GM12878 (cell line): ENCODE measurements at regions not wholly inside any gene's neighbourhood (a gene's known extent, or its start where the extent isn't known, plus 50 kb on each side); places are given as distances from the start of the nearest gene placed in this dataset.

ENCODE experiments used
- ATAC-seq: fragments of 200-7000 bp; cut with Tn5 transposase; 3 replicates; pipeline ENCODE4 v1.9.1; 2020; ENCODE audit warnings: mild to moderate bottlenecking, moderate library complexity
- BruUV-seq: library from RNA; stranded (reverse); fragments of 400-500 nt; replicated peaks from 2 replicates; lab custom pipeline; 2021; lab: Mats Ljungman, UMichigan
- CTCF ChIA-PET: fragments of 300-600 bp; sonication (Branson Sonifier 250); formaldehyde crosslinking; extraction: SDS; loops from one replicate; lab custom pipeline; 2021; ENCODE audit warnings: inconsistent platforms; lab: Yijun Ruan, JAX
- POLR2A ChIA-PET: fragments of 350-600 bp; formaldehyde crosslinking; extraction: SDS; loops from one replicate; lab custom pipeline; 2021; ENCODE audit warnings: inconsistent platforms; lab: Charles Lee
- RAD21 ChIA-PET: fragments of 300-600 bp; sonication (Branson Sonifier 250); formaldehyde crosslinking; loops from one replicate; lab custom pipeline; 2023; ENCODE audit warnings: antibody characterized with exemption; ENCODE audit not compliant: unreplicated experiment; lab: Charles Lee
- SMC1A ChIA-PET: fragments of 300-600 bp; sonication (Branson Sonifier 250); formaldehyde crosslinking; loops from one replicate; lab custom pipeline; 2023; ENCODE audit not compliant: unreplicated experiment, uncharacterized antibody; lab: Charles Lee
- DNase-seq: peaks from one replicate; pipeline ENCODE4 v3.0.0-alpha.2; 2011; ENCODE audit warnings: low read depth, low spot score
- FAIRE-seq: peaks from 3 replicates; lab custom pipeline; 2011; peaks lifted over from hg19 to GRCh38; lab: Jason Lieb, UNC
- H2AFZ ChIP-seq: 2 replicates; pipeline ENCODE4 v1.6.0; 2011; ENCODE audit warnings: low read depth, low read length, control low read depth; ENCODE audit not compliant: control insufficient read depth
- H3K27ac ChIP-seq: 2 replicates; pipeline ENCODE4 v1.5.1; 2011; ENCODE audit warnings: control low read depth; ENCODE audit not compliant: control insufficient read depth, insufficient read depth
- H3K27me3 ChIP-seq, 2 experiments: replicated peaks in 1 of 2; 2 replicates each; pipeline versions ENCODE4 v1.6.0 to v1.6.1; 2011; ENCODE audit warnings: low read length in 1 of 2; ENCODE audit not compliant: control insufficient read depth in 2 of 2, insufficient read depth in 2 of 2
- H3K36me3 ChIP-seq, 2 experiments: 2 replicates each; pipeline ENCODE4 v1.5.1; 2011; ENCODE audit warnings: low read length in 1 of 2; ENCODE audit not compliant: control insufficient read depth in 2 of 2, insufficient read depth in 2 of 2
- H3K4me1 ChIP-seq: 2 replicates; pipeline ENCODE4 v1.6.1; 2011; ENCODE audit warnings: mild to moderate bottlenecking, low read length, moderate library complexity, mixed read lengths; ENCODE audit not compliant: control insufficient read depth, insufficient read depth
- H3K4me2 ChIP-seq: 2 replicates; pipeline ENCODE4 v1.6.0; 2011; ENCODE audit warnings: control low read depth; ENCODE audit not compliant: control insufficient read depth, insufficient read depth
- H3K4me3 ChIP-seq: fragments of 200-600 bp; sonication (generic); 2 replicates; pipeline ENCODE4 v1.5.1; 2016
- H3K79me2 ChIP-seq: 2 replicates; pipeline ENCODE4 v1.6.0; 2011; ENCODE audit warnings: low read length; ENCODE audit not compliant: control insufficient read depth, insufficient read depth
- H3K9ac ChIP-seq: 2 replicates; pipeline ENCODE4 v1.8.0; 2011; ENCODE audit warnings: low read length, control low read depth, mixed read lengths; ENCODE audit not compliant: control insufficient read depth, insufficient read depth
- H3K9me3 ChIP-seq: replicated peaks from 3 replicates; pipeline ENCODE4 v1.5.1; 2011; ENCODE audit warnings: mild to moderate bottlenecking, low read length; ENCODE audit not compliant: control insufficient read depth, insufficient read depth
- H4K20me1 ChIP-seq: 2 replicates; pipeline ENCODE4 v1.6.0; 2011; ENCODE audit not compliant: control insufficient read depth, insufficient read depth
- CEBPB ChIP-seq, 2 experiments: fragments of 150-350 bp in 1 of 2; IDR thresholded peaks; 2 replicates each; pipeline ENCODE4 v1.6.1; 2012 to 2014; ENCODE audit warnings: low read depth in 2 of 2, low read length in 2 of 2, borderline replicate concordance in 1 of 2, inconsistent platforms in 1 of 2
- HDGF ChIP-seq: fragments of 450-650 bp; IDR thresholded peaks from 2 replicates; pipeline ENCODE4 v1.6.1; 2016; ENCODE audit warnings: antibody characterized with exemption
- IRF4 ChIP-seq: IDR thresholded peaks from 2 replicates; pipeline ENCODE4 v1.6.1; 2011; ENCODE audit warnings: low read depth, low read length
- LARP7 ChIP-seq: fragments of 450-650 bp; IDR thresholded peaks from 2 replicates; pipeline ENCODE4 v1.6.1; 2017; ENCODE audit warnings: mild to moderate bottlenecking
- PML ChIP-seq: IDR thresholded peaks from 2 replicates; pipeline ENCODE4 v1.6.1; 2012; ENCODE audit warnings: low read length, inconsistent platforms
- ZBED1 ChIP-seq: IDR thresholded peaks from 2 replicates; pipeline ENCODE4 v1.6.1; 2016; ENCODE audit warnings: borderline replicate concordance
- WGBS: methylation state at CpG from one replicate; pipeline ENCODE4 v1.1.6; 2016; ENCODE audit warnings: low lambda C conversion rate; ENCODE audit not compliant: insufficient replicate concordance, insufficient coverage; ENCODE audit errors: missing lambda C conversion rate; 5-methylcytosine and 5-hydroxymethylcytosine counted together
- in situ Hi-C: fragments of 300-500 bp; cut with MboI; formaldehyde crosslinking; loops from 9 replicates; pipeline ENCODE4 v1.14.3; 2018; ENCODE audit warnings: mixed read lengths
- intact Hi-C: fragments of 100-400 bp; cut with micrococcal nuclease; formaldehyde crosslinking; loops from one replicate; pipeline ENCODE4 v1.14.2; 2022; ENCODE audit not compliant: unreplicated experiment
- TF ChIP-seq, protein P1 (sequence below): fragments of 450-650 bp; IDR thresholded peaks from 2 replicates; pipeline ENCODE4 v1.6.1; 2017; ENCODE audit warnings: mild to moderate bottlenecking
- TF ChIP-seq, protein P2 (sequence below): IDR thresholded peaks from 2 replicates; pipeline ENCODE4 v1.6.1; 2012; ENCODE audit warnings: low read length, inconsistent platforms

DNA sequence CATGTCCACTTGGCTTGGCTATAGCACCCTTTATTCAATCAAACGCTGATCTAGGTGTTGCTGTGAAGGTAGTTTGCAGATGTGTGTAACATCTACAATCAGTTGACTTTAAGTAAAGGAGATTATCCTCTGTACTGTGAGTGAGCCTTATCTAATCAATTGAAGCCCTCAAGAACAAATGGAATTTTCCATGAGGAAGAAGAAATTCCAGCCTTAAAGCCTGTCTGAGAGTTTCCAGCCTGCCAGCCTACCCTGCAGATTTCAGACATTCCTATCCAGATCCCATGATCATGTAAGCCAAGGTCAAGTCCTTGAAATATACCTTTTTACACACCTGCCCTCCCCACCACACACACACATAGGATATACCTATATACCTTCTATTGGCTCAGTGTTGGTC lies 696.7 kb downstream of the MRPL39 start:
- in situ Hi-C loops, result no loop called here
- no peaks in the 10 kb centered on the region for H3K36me3 ChIP-seq
- intact Hi-C loops, result no loop called here
- ChIA-PET RAD21 (no interaction called here), CTCF (no interaction called here), SMC1A (no interaction called here), POLR2A (no interaction called here)
- ATAC-seq (no peak), DNase-seq (no peak), FAIRE-seq (no peak)
- H3K4me3 ChIP-seq, result no peak overlapping the region
- H3K27ac ChIP-seq, result no peak overlapping the region
- no peaks in the 10 kb centered on the region for H4K20me1 ChIP-seq
- BruUV-seq, result no TSS peak
- H3K4me1 ChIP-seq, result no peaks in the 10 kb centered on the region
- no peak overlapping the region for H3K9ac ChIP-seq
- 73% methylated on average over 1 of the region's 1 CpG for WGBS
- H2AFZ ChIP-seq, result no peak overlapping the region
- TF ChIP-seq HDGF (no peak), PML (no peak), LARP7 (no peak), ZBED1 (no peak), CEBPB (IDR thresholded peaks at IDR 0.05; ENCODE audit: borderline replicate concordance in 1 of 2, low read depth in 2 of 2, low read length in 2 of 2) (no peak), IRF4 (no peak)
- TF ChIP-seq, protein P1, sequence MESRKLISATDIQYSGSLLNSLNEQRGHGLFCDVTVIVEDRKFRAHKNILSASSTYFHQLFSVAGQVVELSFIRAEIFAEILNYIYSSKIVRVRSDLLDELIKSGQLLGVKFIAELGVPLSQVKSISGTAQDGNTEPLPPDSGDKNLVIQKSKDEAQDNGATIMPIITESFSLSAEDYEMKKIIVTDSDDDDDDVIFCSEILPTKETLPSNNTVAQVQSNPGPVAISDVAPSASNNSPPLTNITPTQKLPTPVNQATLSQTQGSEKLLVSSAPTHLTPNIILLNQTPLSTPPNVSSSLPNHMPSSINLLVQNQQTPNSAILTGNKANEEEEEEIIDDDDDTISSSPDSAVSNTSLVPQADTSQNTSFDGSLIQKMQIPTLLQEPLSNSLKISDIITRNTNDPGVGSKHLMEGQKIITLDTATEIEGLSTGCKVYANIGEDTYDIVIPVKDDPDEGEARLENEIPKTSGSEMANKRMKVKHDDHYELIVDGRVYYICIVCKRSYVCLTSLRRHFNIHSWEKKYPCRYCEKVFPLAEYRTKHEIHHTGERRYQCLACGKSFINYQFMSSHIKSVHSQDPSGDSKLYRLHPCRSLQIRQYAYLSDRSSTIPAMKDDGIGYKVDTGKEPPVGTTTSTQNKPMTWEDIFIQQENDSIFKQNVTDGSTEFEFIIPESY, result no peak
- TF ChIP-seq, protein P2, sequence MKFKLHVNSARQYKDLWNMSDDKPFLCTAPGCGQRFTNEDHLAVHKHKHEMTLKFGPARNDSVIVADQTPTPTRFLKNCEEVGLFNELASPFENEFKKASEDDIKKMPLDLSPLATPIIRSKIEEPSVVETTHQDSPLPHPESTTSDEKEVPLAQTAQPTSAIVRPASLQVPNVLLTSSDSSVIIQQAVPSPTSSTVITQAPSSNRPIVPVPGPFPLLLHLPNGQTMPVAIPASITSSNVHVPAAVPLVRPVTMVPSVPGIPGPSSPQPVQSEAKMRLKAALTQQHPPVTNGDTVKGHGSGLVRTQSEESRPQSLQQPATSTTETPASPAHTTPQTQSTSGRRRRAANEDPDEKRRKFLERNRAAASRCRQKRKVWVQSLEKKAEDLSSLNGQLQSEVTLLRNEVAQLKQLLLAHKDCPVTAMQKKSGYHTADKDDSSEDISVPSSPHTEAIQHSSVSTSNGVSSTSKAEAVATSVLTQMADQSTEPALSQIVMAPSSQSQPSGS, result no peak
- no peaks in the 10 kb centered on the region for H3K9me3 ChIP-seq
- no peaks in the 10 kb centered on the region for H3K79me2 ChIP-seq
- no peaks in the 10 kb centered on the region for H3K27me3 ChIP-seq
- H3K4me2 ChIP-seq, result no peak overlapping the region
